ENCODE measurements at regions not wholly inside any gene's neighbourhood (a gene's known extent, or its start where the extent isn't known, plus 50 kb on each side); places are given as distances from the start of the nearest gene placed in this dataset.

- no peak for DNase-seq
These were observed 143.5 kb upstream of the UBL3 start for GRCh38 chr13:29993716-29994488.

- DNase-seq = no peak
These were observed 142.8 kb upstream of the UBL3 start for GRCh38 chr13:29993196-29993595.

- no peak for DNase-seq
These were observed 140.9 kb upstream of the UBL3 start for GRCh38 chr13:29991343-29991742.

GRCh38 chr13:29987340-29987739, 136.9 kb upstream of the UBL3 start:
- no peak for DNase-seq

GRCh38 chr13:29980339-29980738, 129.9 kb upstream of the UBL3 start:
- DNase-seq = no peak

GRCh38 chr13:29978211-29978610, 127.8 kb upstream of the UBL3 start:
- no peak for DNase-seq

- DNase-seq = no peak
These were observed 127.2 kb upstream of the UBL3 start for GRCh38 chr13:29977476-29978120.

GRCh38 chr13:29976535-29976934, 126.1 kb upstream of the UBL3 start:
- DNase-seq = no peak

- no peak for DNase-seq
These were observed 124.9 kb upstream of the UBL3 start for GRCh38 chr13:29975283-29975682.

GRCh38 chr13:29969286-29969685, 118.9 kb upstream of the UBL3 start:
- DNase-seq = no peak

GRCh38 chr13:29964181-29964845, 113.9 kb upstream of the UBL3 start:
- DNase-seq = no peak

GRCh38 chr13:29963089-29963488, 112.7 kb upstream of the UBL3 start:
- no peak for DNase-seq

- DNase-seq = no peak
These were observed 110.7 kb upstream of the UBL3 start for GRCh38 chr13:29961036-29961670.

- no peak for DNase-seq
These were observed 109.2 kb upstream of the UBL3 start for GRCh38 chr13:29959603-29960002.

GRCh38 chr13:29959086-29959485, 108.7 kb upstream of the UBL3 start:
- DNase-seq = no peak

- no peak for DNase-seq
These were observed 108.1 kb upstream of the UBL3 start for GRCh38 chr13:29958476-29958875.

GRCh38 chr13:29957320-29957719, 106.9 kb upstream of the UBL3 start:
- no peak for DNase-seq

GRCh38 chr13:29956853-29957252, 106.4 kb upstream of the UBL3 start:
- DNase-seq = no peak

- no peak for DNase-seq
These were observed 104.8 kb upstream of the UBL3 start for GRCh38 chr13:29955137-29955650.

GRCh38 chr13:29954082-29955028, 103.9 kb upstream of the UBL3 start:
- no peak for DNase-seq

- no peak for DNase-seq
These were observed 103.1 kb upstream of the UBL3 start for GRCh38 chr13:29953542-29953941.

- DNase-seq = no peak
These were observed 101.8 kb upstream of the UBL3 start for GRCh38 chr13:29952245-29952644.
